LNCaP clone FGC (cell line): ENCODE measurements at regions not wholly inside any gene's neighbourhood (a gene's known extent, or its start where the extent isn't known, plus 50 kb on each side); places are given as distances from the start of the nearest gene placed in this dataset.

Source experiments
- DNase-seq: peaks from one replicate; pipeline ENCODE4 v3.0.0-alpha.2; 2011; ENCODE audit warnings: low read depth
- H3K4me3 ChIP-seq: 2 replicates; pipeline ENCODE4 v1.5.1; 2011; ENCODE audit warnings: mild to moderate bottlenecking, low read depth, low read length, control low read depth
- TF ChIP-seq, protein P1 (sequence below): IDR thresholded peaks from 2 replicates; pipeline ENCODE4 v1.5.1; 2012; ENCODE audit warnings: mild to moderate bottlenecking; ENCODE audit not compliant: control insufficient read depth, insufficient read depth; ENCODE audit errors: extremely low read depth

GRCh38 chr5:159456722-159457465 lies 126.6 kb upstream of the IL12B start:
- H3K4me3 ChIP-seq, result no peak overlapping the region
- TF ChIP-seq, protein P1, sequence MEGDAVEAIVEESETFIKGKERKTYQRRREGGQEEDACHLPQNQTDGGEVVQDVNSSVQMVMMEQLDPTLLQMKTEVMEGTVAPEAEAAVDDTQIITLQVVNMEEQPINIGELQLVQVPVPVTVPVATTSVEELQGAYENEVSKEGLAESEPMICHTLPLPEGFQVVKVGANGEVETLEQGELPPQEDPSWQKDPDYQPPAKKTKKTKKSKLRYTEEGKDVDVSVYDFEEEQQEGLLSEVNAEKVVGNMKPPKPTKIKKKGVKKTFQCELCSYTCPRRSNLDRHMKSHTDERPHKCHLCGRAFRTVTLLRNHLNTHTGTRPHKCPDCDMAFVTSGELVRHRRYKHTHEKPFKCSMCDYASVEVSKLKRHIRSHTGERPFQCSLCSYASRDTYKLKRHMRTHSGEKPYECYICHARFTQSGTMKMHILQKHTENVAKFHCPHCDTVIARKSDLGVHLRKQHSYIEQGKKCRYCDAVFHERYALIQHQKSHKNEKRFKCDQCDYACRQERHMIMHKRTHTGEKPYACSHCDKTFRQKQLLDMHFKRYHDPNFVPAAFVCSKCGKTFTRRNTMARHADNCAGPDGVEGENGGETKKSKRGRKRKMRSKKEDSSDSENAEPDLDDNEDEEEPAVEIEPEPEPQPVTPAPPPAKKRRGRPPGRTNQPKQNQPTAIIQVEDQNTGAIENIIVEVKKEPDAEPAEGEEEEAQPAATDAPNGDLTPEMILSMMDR, result no peak
- no peak for DNase-seq

DNA sequence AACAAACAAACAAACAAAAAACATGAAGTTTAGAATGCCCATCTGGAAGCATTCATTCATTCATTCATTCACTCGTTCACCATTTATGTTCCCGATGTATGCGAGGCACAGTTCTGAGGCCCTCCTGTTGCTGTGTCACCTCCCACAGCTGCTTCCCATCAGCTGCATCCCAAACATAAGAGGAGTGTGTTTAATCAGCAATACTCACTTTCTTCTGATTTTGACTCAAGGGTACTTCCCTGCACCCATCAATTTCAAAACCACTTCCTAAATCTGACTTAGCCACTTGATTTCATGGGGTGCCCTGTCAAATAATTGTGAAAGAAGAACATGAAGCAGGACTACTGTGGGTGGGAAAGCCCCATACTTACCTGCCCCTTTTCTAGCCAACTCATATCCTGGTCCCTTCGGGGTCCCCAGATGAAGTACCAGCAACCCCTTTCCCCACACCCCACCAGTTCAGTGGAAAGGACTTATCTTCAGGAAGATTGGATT lies 128.0 kb upstream of the IL12B start:
- DNase-seq, result no peak
- no peak overlapping the region for H3K4me3 ChIP-seq
- TF ChIP-seq, protein P1, result no peak

GRCh38 chr5:159459132-159459627 lies 128.9 kb upstream of the IL12B start:
- TF ChIP-seq, protein P1, result no peak
- DNase-seq, result no peak
- no peak overlapping the region for H3K4me3 ChIP-seq

GRCh38 chr5:159459951-159460538 lies 129.8 kb upstream of the IL12B start:
- H3K4me3 ChIP-seq, result no peak overlapping the region
- TF ChIP-seq, protein P1, result no peak
- no peak for DNase-seq

- TF ChIP-seq, protein P1, result no peak
- no peak overlapping the region for H3K4me3 ChIP-seq
Measured at GRCh38 chr5:159463590-159464321, 133.5 kb upstream of the IL12B start.

DNA sequence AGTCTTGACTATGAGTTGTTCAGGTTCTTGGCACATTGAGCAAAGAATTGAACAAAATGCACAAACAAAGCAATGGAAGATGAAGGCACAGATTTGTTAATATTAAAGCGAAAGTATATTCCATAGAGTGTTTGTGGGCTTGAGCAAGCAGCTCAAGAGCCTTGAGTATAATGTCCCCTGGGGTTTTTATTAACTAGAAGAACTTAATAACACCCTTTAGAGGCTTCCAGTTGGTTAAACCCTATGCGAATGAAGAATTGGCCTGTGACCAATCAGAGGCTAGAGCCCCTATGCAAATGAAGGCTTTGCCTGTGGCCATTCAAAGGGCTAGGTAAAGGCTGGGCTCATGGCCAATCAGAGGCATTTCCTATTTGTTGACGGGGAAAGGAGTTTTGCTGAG lies 135.3 kb upstream of the IL12B start:
- TF ChIP-seq, protein P1, result no peak
- no peak overlapping the region for H3K4me3 ChIP-seq
- no peak for DNase-seq

More at GRCh38 chr5:159463590-159464321, 133.5 kb upstream of the IL12B start:
- no peak for DNase-seq
